Vagina (tissue), 2 donors: ENCODE measurements at regions not wholly inside any gene's neighbourhood (a gene's known extent, or its start where the extent isn't known, plus 50 kb on each side); places are given as distances from the start of the nearest gene placed in this dataset.

Source experiments
- CTCF ChIP-seq, 3 experiments: fragments of 450-650 bp in 2 of 3; fragments of 200-600 bp in 1 of 3; sonication (generic) in 1 of 3; IDR thresholded peaks; one replicate each; pipeline ENCODE4 v1.5.1; 2017 to 2019; ENCODE audit warnings: antibody characterized with exemption in 3 of 3, mild to moderate bottlenecking in 2 of 3, moderate library complexity in 2 of 3
- POLR2A ChIP-seq, 2 donors: fragments of 450-650 bp; IDR thresholded peaks; one replicate each; pipeline ENCODE4 v1.6.1; 2017; ENCODE audit warnings: antibody characterized with exemption in 2 of 2, mild to moderate bottlenecking in 2 of 2, moderate library complexity in 2 of 2

- TF ChIP-seq POLR2A (IDR thresholded peaks at IDR 0.05): no peak
- no peak for TF ChIP-seq CTCF (IDR thresholded peaks at IDR 0.05)
Observed at GRCh38 chr10:130711072-130711471, 574.9 kb downstream of the GLRX3 start.
